ENCODE measurements at regions not wholly inside any gene's neighbourhood (a gene's known extent, or its start where the extent isn't known, plus 50 kb on each side); places are given as distances from the start of the nearest gene placed in this dataset.

GRCh38 chr5:56549096-56549886 is 266.1 kb upstream of the MAP3K1 start:
- TF ChIP-seq CTCF (conservative IDR thresholded peaks at IDR 0.05) = no peak
- H3K27ac ChIP-seq = no peak overlapping the region

- H3K27ac ChIP-seq = no peak overlapping the region
- no peak for TF ChIP-seq CTCF (conservative IDR thresholded peaks at IDR 0.05)
These were observed 270.3 kb upstream of the MAP3K1 start for GRCh38 chr5:56545016-56545415.

GRCh38 chr5:56543441-56544388 is 271.6 kb upstream of the MAP3K1 start:
- no peak for TF ChIP-seq CTCF (conservative IDR thresholded peaks at IDR 0.05)
- no peak overlapping the region for H3K27ac ChIP-seq

- no peak overlapping the region for H3K27ac ChIP-seq
- no peak for TF ChIP-seq CTCF (conservative IDR thresholded peaks at IDR 0.05)
These were observed 275.1 kb upstream of the MAP3K1 start for GRCh38 chr5:56540266-56540665.

- TF ChIP-seq CTCF (conservative IDR thresholded peaks at IDR 0.05) = no peak
- no peak overlapping the region for H3K27ac ChIP-seq
These were observed 276.8 kb upstream of the MAP3K1 start for GRCh38 chr5:56538580-56538979.

GRCh38 chr5:56535347-56535746 is 280.0 kb upstream of the MAP3K1 start:
- no peak overlapping the region for H3K27ac ChIP-seq
- TF ChIP-seq CTCF (conservative IDR thresholded peaks at IDR 0.05) = no peak

- no peak overlapping the region for H3K27ac ChIP-seq
- no peak for TF ChIP-seq CTCF (conservative IDR thresholded peaks at IDR 0.05)
These were observed 281.1 kb upstream of the MAP3K1 start for GRCh38 chr5:56534102-56534829.
